ENCODE measurements at regions not wholly inside any gene's neighbourhood (a gene's known extent, or its start where the extent isn't known, plus 50 kb on each side); places are given as distances from the start of the nearest gene placed in this dataset.

GRCh38 chr7:22008683-22009082, 63.0 kb upstream of the CDCA7L start:
- no peak overlapping the region for H3K4me2 ChIP-seq (ENCODE audit: insufficient read depth in 1 of 2, low read depth in 2 of 2, low read length in 2 of 2)
- no peak overlapping the region for H4K5ac ChIP-seq (ENCODE audit: insufficient read length, low read depth, low read length)
- H2BK20ac ChIP-seq (ENCODE audit: low read length), result no peak overlapping the region
- no peak overlapping the region for H2BK5ac ChIP-seq (ENCODE audit: low read depth, low read length)
- FAIRE-seq (no peak), DNase-seq (ENCODE audit: low read depth in 1 of 2, low spot score in 2 of 2) (no peak)
- no peak overlapping the region for H3K18ac ChIP-seq (ENCODE audit: extremely low read depth, low read length)
- no peak overlapping the region for H4K8ac ChIP-seq (ENCODE audit: extremely low read depth, insufficient read depth, low read length)
- no peak overlapping the region for H2BK12ac ChIP-seq (ENCODE audit: low read depth, low read length)
- H2BK120ac ChIP-seq (replicated peaks; ENCODE audit: low read depth, low read length), result no peak overlapping the region
- no peaks in the 10 kb centered on the region for H4K20me1 ChIP-seq (replicated peaks in 1 of 2; ENCODE audit: control insufficient read depth in 1 of 2, insufficient read depth in 2 of 2, low read length in 2 of 2)
- H3K27ac ChIP-seq (ENCODE audit: low read depth, low read length), result no peak overlapping the region
- H3K14ac ChIP-seq (ENCODE audit: insufficient read length), result no peak overlapping the region
- H3K4me1 ChIP-seq (replicated peaks in 1 of 4; ENCODE audit: control insufficient read depth in 3 of 4, insufficient read depth in 4 of 4, low read length in 3 of 4), result peaks cover 0 to 5% (median 3%) of the 10 kb centered on the region in 4 experiments; a peak in 4 of 7 replicates
- H3K56ac ChIP-seq (replicated peaks; ENCODE audit: insufficient read length, low read depth, low read length), result no peak overlapping the region
- H4K91ac ChIP-seq (replicated peaks; ENCODE audit: insufficient read length, low read length), result no peak overlapping the region
- no peaks in the 10 kb centered on the region for H3K36me3 ChIP-seq (ENCODE audit: control insufficient read depth in 2 of 4, insufficient read depth in 4 of 4, low read length in 3 of 4)
- no peak overlapping the region for H2BK15ac ChIP-seq (ENCODE audit: low read length)
- no peaks in the 10 kb centered on the region for H3K27me3 ChIP-seq (replicated peaks in 1 of 4; ENCODE audit: control insufficient read depth in 3 of 4, extremely low read depth in 1 of 4, insufficient read depth in 3 of 4, low read length in 3 of 4)
- CTCF ChIA-PET (ENCODE audit: partially characterized antibody), result no interaction called here
- no peaks in the 10 kb centered on the region for H3K9me3 ChIP-seq (ENCODE audit: insufficient read depth in 2 of 2, low read depth in 1 of 2, low read length in 1 of 2)
- no peak overlapping the region for H3K23ac ChIP-seq (ENCODE audit: insufficient read length)
- H3K4me3 ChIP-seq (ENCODE audit: extremely low read depth in 1 of 4, insufficient read depth in 2 of 4, low read depth in 3 of 4, low read length in 4 of 4), result no peak overlapping the region
- no peaks in the 10 kb centered on the region for H3K23me2 ChIP-seq (ENCODE audit: low read depth, low read length)
- no peak overlapping the region for H3K4ac ChIP-seq (replicated peaks; ENCODE audit: insufficient read length, low read depth, low read length)
- POLR2A ChIA-PET (ENCODE audit: partially characterized antibody), result no interaction called here
- H3K79me1 ChIP-seq (ENCODE audit: low read depth, low read length), result no peaks in the 10 kb centered on the region
- no peak overlapping the region for H3K9ac ChIP-seq (replicated peaks in 1 of 4; ENCODE audit: extremely low read depth in 1 of 4, low read depth in 3 of 4, low read length in 3 of 4)
- no peaks in the 10 kb centered on the region for H3K79me2 ChIP-seq (ENCODE audit: control insufficient read depth in 1 of 2, insufficient read depth in 2 of 2, low read length in 2 of 2)
- WGBS, 2 experiments (ENCODE audit: extremely low coverage in 1 of 2, insufficient coverage in 1 of 2, insufficient read length in 1 of 2, insufficient replicate concordance in 2 of 2, low coverage in 1 of 2, low lambda C conversion rate in 2 of 2, missing lambda C conversion rate in 1 of 2), result 88% methylated on average over 5 of the region's 5 CpGs; no CpG with 5 or more reads in 1 of the 2 experiments
- no peak overlapping the region for H2AFZ ChIP-seq (ENCODE audit: low read length)
- H2AK5ac ChIP-seq (ENCODE audit: low read depth, low read length), result no peak overlapping the region
- TF ChIP-seq JUN (IDR thresholded peaks at IDR 0.05; ENCODE audit: low read depth, low read length) (no peak), MAFK (IDR thresholded peaks at IDR 0.05; ENCODE audit: low read depth, low read length) (no peak)

Data from H1 (cell line).